ENCODE measurements at regions not wholly inside any gene's neighbourhood (a gene's known extent, or its start where the extent isn't known, plus 50 kb on each side); places are given as distances from the start of the nearest gene placed in this dataset.

DNA sequence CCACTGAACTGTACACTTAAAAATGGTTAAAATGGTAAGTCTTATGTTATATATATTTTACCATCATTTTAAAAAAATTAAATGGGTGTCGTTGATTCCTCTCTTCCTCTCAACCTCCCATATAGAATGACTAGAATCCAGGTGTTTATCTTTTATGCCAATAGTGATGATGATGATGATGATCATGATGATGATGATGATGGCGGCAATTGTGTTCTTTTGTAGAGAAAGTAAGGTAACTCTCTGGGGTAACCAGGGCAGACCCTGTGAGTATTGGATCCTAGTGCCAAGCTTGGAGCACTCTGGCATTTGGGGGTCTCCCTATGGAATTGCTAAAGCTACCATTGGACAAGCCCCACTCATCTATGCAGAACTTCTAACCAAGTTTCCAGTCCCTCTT lies 113.6 kb downstream of the GLI2 start:
- Histone ChIP-seq H3K36me3 (ENCODE audit: control insufficient read depth in 4 of 4, insufficient read depth in 4 of 4, low read length in 3 of 4) (no peaks in the 10 kb centered on the region), H3K27me3 (replicated peaks in 2 of 5; ENCODE audit: control insufficient read depth in 4 of 5, insufficient read depth in 5 of 5, low read length in 4 of 5) (no peaks in the 10 kb centered on the region), H3K9me3 (ENCODE audit: control extremely low read depth in 1 of 5, control insufficient read depth in 4 of 5, insufficient read depth in 2 of 5, low read depth in 1 of 5, low read length in 4 of 5) (peaks cover 0 to 10% (median 4%) of the 10 kb centered on the region in 5 experiments), H3K27ac (ENCODE audit: insufficient read depth in 1 of 2, low read depth in 1 of 2, low read length in 2 of 2, poor library complexity in 1 of 2, severe bottlenecking in 2 of 2) (no peak overlapping the region), H3K4me1 (ENCODE audit: control extremely low read depth in 1 of 4, control insufficient read depth in 4 of 4, insufficient read depth in 4 of 4, low read length in 3 of 4) (no peaks in the 10 kb centered on the region), H3K4me3 (ENCODE audit: control insufficient read depth in 1 of 7, extremely low read depth in 1 of 7, insufficient read depth in 4 of 7, low read depth in 2 of 7, low read length in 6 of 7) (no peak overlapping the region)
- no CpG with 5 or more reads among the region's 2 CpGs for WGBS (ENCODE audit: insufficient coverage)
- no peak for DNase-seq
- ChIA-PET CTCF (no interaction called here), POLR2A (no interaction called here)

- Histone ChIP-seq H3K4me1 (ENCODE audit: control extremely low read depth in 1 of 4, control insufficient read depth in 4 of 4, insufficient read depth in 4 of 4, low read length in 3 of 4) (no peaks in the 10 kb centered on the region), H3K9me3 (ENCODE audit: control extremely low read depth in 1 of 5, control insufficient read depth in 4 of 5, insufficient read depth in 2 of 5, low read depth in 1 of 5, low read length in 4 of 5) (peaks cover 0 to 10% (median 4%) of the 10 kb centered on the region in 5 experiments), H3K4me3 (ENCODE audit: control insufficient read depth in 1 of 7, extremely low read depth in 1 of 7, insufficient read depth in 4 of 7, low read depth in 2 of 7, low read length in 6 of 7) (no peak overlapping the region), H3K27ac (ENCODE audit: insufficient read depth in 1 of 2, low read depth in 1 of 2, low read length in 2 of 2, poor library complexity in 1 of 2, severe bottlenecking in 2 of 2) (no peak overlapping the region), H3K27me3 (replicated peaks in 2 of 5; ENCODE audit: control insufficient read depth in 4 of 5, insufficient read depth in 5 of 5, low read length in 4 of 5) (no peaks in the 10 kb centered on the region), H3K36me3 (ENCODE audit: control insufficient read depth in 4 of 4, insufficient read depth in 4 of 4, low read length in 3 of 4) (no peaks in the 10 kb centered on the region)
- no peak for DNase-seq
- ChIA-PET CTCF (no interaction called here), POLR2A (no interaction called here)
- WGBS (ENCODE audit: insufficient coverage) = 100% methylated on average over 2 of the region's 5 CpGs
Observed at GRCh38 chr2:120850551-120850950, 114.9 kb downstream of the GLI2 start.

GRCh38 chr2:120851116-120851773 lies 115.6 kb downstream of the GLI2 start:
- Histone ChIP-seq H3K9me3 (ENCODE audit: control extremely low read depth in 1 of 5, control insufficient read depth in 4 of 5, insufficient read depth in 2 of 5, low read depth in 1 of 5, low read length in 4 of 5) (peaks cover 0 to 10% (median 4%) of the 10 kb centered on the region in 5 experiments), H3K4me3 (ENCODE audit: control insufficient read depth in 1 of 7, extremely low read depth in 1 of 7, insufficient read depth in 4 of 7, low read depth in 2 of 7, low read length in 6 of 7) (no peak overlapping the region), H3K27me3 (replicated peaks in 2 of 5; ENCODE audit: control insufficient read depth in 4 of 5, insufficient read depth in 5 of 5, low read length in 4 of 5) (no peaks in the 10 kb centered on the region), H3K36me3 (ENCODE audit: control insufficient read depth in 4 of 4, insufficient read depth in 4 of 4, low read length in 3 of 4) (no peaks in the 10 kb centered on the region), H3K27ac (ENCODE audit: insufficient read depth in 1 of 2, low read depth in 1 of 2, low read length in 2 of 2, poor library complexity in 1 of 2, severe bottlenecking in 2 of 2) (no peak overlapping the region), H3K4me1 (ENCODE audit: control extremely low read depth in 1 of 4, control insufficient read depth in 4 of 4, insufficient read depth in 4 of 4, low read length in 3 of 4) (no peaks in the 10 kb centered on the region)
- POLR2A ChIA-PET = no interaction called here
- WGBS (ENCODE audit: insufficient coverage) = 100% methylated on average over 3 of the region's 3 CpGs
- CTCF ChIA-PET = interaction anchor here (1.2 kb wide), 1 partner anchor 226 kb away, joined by 3 read pairs; no protein-coding TSS in a partner anchor
- no peak for DNase-seq

DNA sequence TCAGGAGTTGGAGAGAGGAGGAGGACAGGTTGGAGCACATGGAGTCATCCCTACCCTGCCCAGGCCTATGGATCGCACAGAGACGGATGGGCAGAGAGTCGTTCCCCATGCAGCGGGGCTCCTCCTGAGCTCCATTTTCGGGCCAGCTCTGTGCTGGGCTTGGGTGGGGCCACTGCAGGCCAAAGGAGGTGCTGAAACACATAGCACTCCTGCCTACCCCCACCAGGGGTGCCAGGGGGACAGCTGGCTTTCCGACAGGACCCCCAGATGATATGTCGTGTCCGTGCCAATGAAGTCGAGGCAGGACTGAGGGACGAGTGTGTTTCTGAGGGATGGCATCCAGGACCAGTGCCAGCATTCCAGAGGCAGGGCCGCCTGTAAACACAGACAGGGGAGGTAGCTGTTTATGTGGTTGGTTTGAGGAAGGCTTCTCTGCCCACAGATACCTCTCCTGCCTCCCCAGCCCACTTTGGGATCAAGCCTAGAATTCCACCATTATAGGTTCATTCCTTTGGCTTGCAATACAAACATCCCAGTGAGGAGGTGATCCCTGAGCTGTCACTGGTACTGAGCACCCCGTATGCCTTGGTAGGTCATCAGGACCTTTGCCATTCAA lies 116.6 kb downstream of the GLI2 start:
- Histone ChIP-seq H3K4me3 (ENCODE audit: control insufficient read depth in 1 of 7, extremely low read depth in 1 of 7, insufficient read depth in 4 of 7, low read depth in 2 of 7, low read length in 6 of 7) (no peak overlapping the region), H3K9me3 (ENCODE audit: control extremely low read depth in 1 of 5, control insufficient read depth in 4 of 5, insufficient read depth in 2 of 5, low read depth in 1 of 5, low read length in 4 of 5) (peaks cover 0 to 10% (median 4%) of the 10 kb centered on the region in 5 experiments), H3K27ac (ENCODE audit: insufficient read depth in 1 of 2, low read depth in 1 of 2, low read length in 2 of 2, poor library complexity in 1 of 2, severe bottlenecking in 2 of 2) (no peak overlapping the region), H3K27me3 (replicated peaks in 2 of 5; ENCODE audit: control insufficient read depth in 4 of 5, insufficient read depth in 5 of 5, low read length in 4 of 5) (no peaks in the 10 kb centered on the region), H3K4me1 (ENCODE audit: control extremely low read depth in 1 of 4, control insufficient read depth in 4 of 4, insufficient read depth in 4 of 4, low read length in 3 of 4) (no peaks in the 10 kb centered on the region), H3K36me3 (ENCODE audit: control insufficient read depth in 4 of 4, insufficient read depth in 4 of 4, low read length in 3 of 4) (no peaks in the 10 kb centered on the region)
- CTCF ChIA-PET = interaction anchor here (1.2 kb wide), 1 partner anchor 225 kb away, joined by 3 read pairs; no protein-coding TSS in a partner anchor
- POLR2A ChIA-PET = no interaction called here
- 100% methylated on average over 10 of the region's 12 CpGs for WGBS (ENCODE audit: insufficient coverage)
- DNase-seq = no peak

DNA sequence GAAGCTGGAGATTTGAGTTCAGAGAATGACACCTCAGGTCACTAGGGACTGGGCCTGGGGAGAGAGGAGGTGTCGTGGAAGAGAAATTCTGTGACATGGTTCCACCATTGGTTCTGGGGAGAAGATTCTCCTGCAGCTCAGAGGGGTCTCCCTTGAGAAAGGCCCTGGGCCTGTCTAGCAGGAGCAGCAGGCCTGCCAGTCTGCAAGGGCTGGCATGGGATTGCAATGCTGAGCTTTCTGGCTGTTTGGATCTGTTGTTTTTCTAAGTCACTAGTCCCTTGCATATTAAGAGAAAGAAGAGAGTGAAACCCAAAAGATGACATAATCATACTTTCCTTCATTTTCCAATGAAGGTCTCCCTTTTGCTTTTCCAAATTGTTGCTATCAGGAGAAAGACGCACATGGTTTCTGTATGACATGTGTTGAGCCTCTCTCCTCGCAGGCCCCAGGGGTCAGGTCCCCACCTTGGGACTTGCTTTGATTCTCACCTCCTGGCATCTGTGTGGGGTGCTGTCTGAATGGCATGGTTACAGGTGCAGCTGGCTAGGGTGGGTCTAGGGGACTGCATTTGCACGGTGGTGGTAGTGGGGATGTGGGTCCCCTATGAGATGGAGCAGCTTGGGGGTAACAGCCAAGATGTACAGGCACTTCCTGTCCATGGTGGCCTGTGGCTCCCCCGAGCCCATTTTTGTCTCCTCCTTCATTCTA lies 117.8 kb downstream of the GLI2 start:
- no peak overlapping the region for H3K4me3 ChIP-seq (ENCODE audit: control insufficient read depth in 1 of 7, extremely low read depth in 1 of 7, insufficient read depth in 4 of 7, low read depth in 2 of 7, low read length in 6 of 7)
- no peaks in the 10 kb centered on the region for H3K36me3 ChIP-seq (ENCODE audit: control insufficient read depth in 4 of 4, insufficient read depth in 4 of 4, low read length in 3 of 4)
- no peaks in the 10 kb centered on the region for H3K27me3 ChIP-seq (replicated peaks in 2 of 5; ENCODE audit: control insufficient read depth in 4 of 5, insufficient read depth in 5 of 5, low read length in 4 of 5)
- H3K4me1 ChIP-seq (ENCODE audit: control extremely low read depth in 1 of 4, control insufficient read depth in 4 of 4, insufficient read depth in 4 of 4, low read length in 3 of 4) = no peaks in the 10 kb centered on the region
- ChIA-PET CTCF (no interaction called here), POLR2A (no interaction called here)
- DNase-seq = no peak
- no peak overlapping the region for H3K27ac ChIP-seq (ENCODE audit: insufficient read depth in 1 of 2, low read depth in 1 of 2, low read length in 2 of 2, poor library complexity in 1 of 2, severe bottlenecking in 2 of 2)
- WGBS (ENCODE audit: insufficient coverage) = 89% methylated on average over 3 of the region's 5 CpGs
- peaks cover 0 to 10% (median 4%) of the 10 kb centered on the region in 5 experiments for H3K9me3 ChIP-seq (ENCODE audit: control extremely low read depth in 1 of 5, control insufficient read depth in 4 of 5, insufficient read depth in 2 of 5, low read depth in 1 of 5, low read length in 4 of 5)

- Histone ChIP-seq H3K4me1 (ENCODE audit: control extremely low read depth in 1 of 4, control insufficient read depth in 4 of 4, insufficient read depth in 4 of 4, low read length in 3 of 4) (no peaks in the 10 kb centered on the region), H3K27me3 (replicated peaks in 2 of 5; ENCODE audit: control insufficient read depth in 4 of 5, insufficient read depth in 5 of 5, low read length in 4 of 5) (no peaks in the 10 kb centered on the region), H3K27ac (ENCODE audit: insufficient read depth in 1 of 2, low read depth in 1 of 2, low read length in 2 of 2, poor library complexity in 1 of 2, severe bottlenecking in 2 of 2) (no peak overlapping the region), H3K9me3 (ENCODE audit: control extremely low read depth in 1 of 5, control insufficient read depth in 4 of 5, insufficient read depth in 2 of 5, low read depth in 1 of 5, low read length in 4 of 5) (peaks cover 0 to 7% (median 4%) of the 10 kb centered on the region in 5 experiments), H3K36me3 (ENCODE audit: control insufficient read depth in 4 of 4, insufficient read depth in 4 of 4, low read length in 3 of 4) (no peaks in the 10 kb centered on the region), H3K4me3 (ENCODE audit: control insufficient read depth in 1 of 7, extremely low read depth in 1 of 7, insufficient read depth in 4 of 7, low read depth in 2 of 7, low read length in 6 of 7) (no peak overlapping the region)
- DNase-seq = no peak
- CTCF ChIA-PET = no interaction called here
- POLR2A ChIA-PET = no interaction called here
- WGBS (ENCODE audit: insufficient coverage) = 71% methylated on average over 4 of the region's 7 CpGs
Observed at GRCh38 chr2:120854014-120854620, 118.4 kb downstream of the GLI2 start.
